OCI-LY7 (cell line): ENCODE measurements at regions not wholly inside any gene's neighbourhood (a gene's known extent, or its start where the extent isn't known, plus 50 kb on each side); places are given as distances from the start of the nearest gene placed in this dataset.

ENCODE experiments used
- CTCF ChIP-seq: fragments of 200-600 bp; sonication (generic); conservative IDR thresholded peaks from 2 replicates; pipeline ENCODE4 v1.5.1; 2014; ENCODE audit warnings: mild to moderate bottlenecking, antibody characterized with exemption, low read length, moderate library complexity, mixed read lengths
- EZH2phosphoT487 ChIP-seq: fragments of 200-600 bp; sonication (generic); IDR thresholded peaks from 2 replicates; pipeline ENCODE4 v1.6.1; 2018; ENCODE audit warnings: low read depth, borderline replicate concordance, mild to moderate bottlenecking, mixed run types, antibody characterized with exemption, low read length, moderate library complexity, mixed read lengths

GRCh38 chr14:61225344-61225743 lies 55.8 kb downstream of the TMEM30B start:
- TF ChIP-seq CTCF, result no peak
- no peak for TF ChIP-seq EZH2phosphoT487
